Stimulated activated memory B cell treated with anti-CD40 and anti-IgM and Interleukin-4, amounts not matched to agents 10 μg/mL and 1 μg/mL and 100 μg/mL, for 72 hours (primary cell): ENCODE measurements at regions not wholly inside any gene's neighbourhood (a gene's known extent, or its start where the extent isn't known, plus 50 kb on each side); places are given as distances from the start of the nearest gene placed in this dataset.

ENCODE experiments used
- ATAC-seq: fragments of 150-1000 bp; cut with Tn5 transposase; 2 replicates; pipeline ENCODE4 v1.10.0; 2021
- H3K27ac Mint-ChIP-seq: one replicate; pipeline ENCODE4 v1.8.0; 2022; ENCODE audit warnings: mild to moderate bottlenecking, mixed read lengths
- H3K27me3 Mint-ChIP-seq: one replicate; pipeline ENCODE4 v1.8.0; 2022; ENCODE audit warnings: mixed read lengths
- H3K36me3 Mint-ChIP-seq: one replicate; pipeline ENCODE4 v1.8.0; 2022; ENCODE audit warnings: mixed read lengths
- H3K4me1 Mint-ChIP-seq: one replicate; pipeline ENCODE4 v1.8.0; 2022; ENCODE audit warnings: mixed read lengths
- H3K4me3 Mint-ChIP-seq: one replicate; pipeline ENCODE4 v1.8.0; 2022; ENCODE audit warnings: mild to moderate bottlenecking, moderate library complexity, mixed read lengths
- H3K9me3 Mint-ChIP-seq: one replicate; pipeline ENCODE4 v1.8.0; 2022; ENCODE audit warnings: mixed read lengths

DNA sequence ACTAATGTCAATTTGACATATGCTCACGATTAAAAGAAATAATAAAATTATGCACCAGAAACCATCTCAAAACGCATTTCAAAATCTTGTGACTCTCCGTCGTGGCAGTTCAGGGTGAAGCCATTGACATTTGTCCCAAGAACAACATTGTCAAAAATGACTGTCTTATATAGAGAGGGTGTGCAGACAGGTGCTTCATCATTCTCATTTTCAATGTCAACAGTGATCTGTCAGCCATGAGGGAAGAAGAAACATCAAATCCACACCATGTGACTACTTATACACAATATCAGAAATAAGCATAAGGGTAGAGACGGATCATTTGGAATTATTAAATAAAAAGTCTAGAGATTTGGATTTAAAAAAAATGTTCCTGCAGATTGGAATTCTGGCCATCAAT lies 65.1 kb upstream of the C3orf49 start:
- Mint-ChIP-seq H3K27me3 (no peaks in the 10 kb centered on the region), H3K4me3 (no peak overlapping the region), H3K4me1 (no peaks in the 10 kb centered on the region), H3K27ac (no peak overlapping the region), H3K36me3 (no peaks in the 10 kb centered on the region), H3K9me3 (no peaks in the 10 kb centered on the region)
- ATAC-seq: no peak

DNA sequence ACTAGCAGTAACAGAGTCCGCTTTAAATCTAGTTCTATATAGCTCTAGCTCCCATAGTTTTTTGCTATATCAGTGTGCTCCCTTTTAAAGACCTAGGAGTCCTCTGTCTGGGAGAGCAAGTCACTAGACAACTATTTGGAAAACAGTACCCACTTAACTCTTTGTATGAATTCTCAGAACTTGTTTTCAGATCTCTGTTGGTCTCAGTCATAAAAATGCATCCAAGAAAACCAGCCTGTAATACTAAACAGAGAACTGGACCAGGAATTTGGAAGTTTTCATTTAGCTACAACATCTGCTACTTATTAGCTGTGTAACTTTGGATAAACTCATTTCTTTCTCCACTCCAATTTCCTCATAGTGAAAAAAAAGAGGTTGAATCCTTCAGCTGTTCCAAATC lies 56.9 kb upstream of the C3orf49 start:
- no peak overlapping the region for H3K27ac Mint-ChIP-seq
- no peaks in the 10 kb centered on the region for H3K4me1 Mint-ChIP-seq
- no peak for ATAC-seq
- H3K4me3 Mint-ChIP-seq: no peak overlapping the region
- H3K9me3 Mint-ChIP-seq: peaks cover 6% of the 10 kb centered on the region
- H3K27me3 Mint-ChIP-seq: peaks cover 25% of the 10 kb centered on the region
- no peaks in the 10 kb centered on the region for H3K36me3 Mint-ChIP-seq

DNA sequence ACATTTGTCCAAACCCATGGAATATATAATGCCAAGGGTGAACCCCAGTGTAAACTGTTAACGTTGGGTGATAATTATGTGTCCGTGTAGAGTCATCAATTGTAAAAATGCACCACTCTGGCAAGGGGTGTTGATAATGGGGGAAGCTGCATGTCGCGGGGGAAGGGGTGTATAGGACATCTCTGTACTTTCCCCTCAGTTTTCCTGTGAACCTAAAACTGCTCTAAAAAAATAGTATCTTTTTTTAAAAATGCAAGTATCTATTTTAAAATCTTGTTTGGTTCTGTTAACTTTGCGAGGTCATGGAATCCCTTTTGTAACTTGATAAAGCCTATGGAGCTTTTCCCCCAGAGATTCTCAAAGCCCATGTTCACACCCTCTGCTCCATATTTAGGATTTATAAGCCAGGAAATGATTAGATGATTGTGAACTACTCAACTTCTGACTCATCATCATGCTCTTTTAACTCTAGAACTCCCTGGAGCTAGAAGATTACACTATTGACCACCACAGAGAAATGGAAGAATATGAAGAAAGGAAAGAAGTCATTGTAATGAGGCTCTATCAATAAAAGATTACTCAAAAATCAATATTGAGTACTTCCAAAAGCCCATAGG lies 56.1 kb upstream of the C3orf49 start:
- Mint-ChIP-seq H3K36me3 (no peaks in the 10 kb centered on the region), H3K4me1 (no peaks in the 10 kb centered on the region), H3K27ac (no peak overlapping the region), H3K27me3 (peaks cover 25% of the 10 kb centered on the region), H3K4me3 (no peak overlapping the region), H3K9me3 (peaks cover 6% of the 10 kb centered on the region)
- no peak for ATAC-seq

DNA sequence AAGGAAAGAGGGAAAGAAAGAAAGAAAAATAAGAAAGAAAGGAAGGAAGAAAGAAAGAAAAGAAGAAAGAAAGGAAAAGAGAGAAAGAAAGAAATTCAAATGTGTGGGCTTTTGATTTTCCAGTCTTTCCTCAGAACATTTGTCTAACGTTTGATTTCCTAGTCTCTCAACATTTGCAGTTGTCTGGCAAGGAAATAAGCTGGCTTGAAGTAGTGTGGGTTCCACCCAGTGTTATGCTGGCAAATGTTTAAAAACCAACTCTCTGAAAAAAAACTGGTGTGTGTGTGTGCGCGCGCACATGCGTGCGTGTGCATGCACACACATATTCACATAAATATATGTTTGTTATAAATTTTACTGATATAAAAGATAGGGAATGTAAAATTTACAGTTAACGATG lies 54.6 kb upstream of the C3orf49 start:
- Mint-ChIP-seq H3K4me3 (no peak overlapping the region), H3K27me3 (peaks cover 25% of the 10 kb centered on the region), H3K27ac (no peak overlapping the region), H3K9me3 (peaks cover 6% of the 10 kb centered on the region), H3K4me1 (no peaks in the 10 kb centered on the region), H3K36me3 (no peaks in the 10 kb centered on the region)
- ATAC-seq: no peak

DNA sequence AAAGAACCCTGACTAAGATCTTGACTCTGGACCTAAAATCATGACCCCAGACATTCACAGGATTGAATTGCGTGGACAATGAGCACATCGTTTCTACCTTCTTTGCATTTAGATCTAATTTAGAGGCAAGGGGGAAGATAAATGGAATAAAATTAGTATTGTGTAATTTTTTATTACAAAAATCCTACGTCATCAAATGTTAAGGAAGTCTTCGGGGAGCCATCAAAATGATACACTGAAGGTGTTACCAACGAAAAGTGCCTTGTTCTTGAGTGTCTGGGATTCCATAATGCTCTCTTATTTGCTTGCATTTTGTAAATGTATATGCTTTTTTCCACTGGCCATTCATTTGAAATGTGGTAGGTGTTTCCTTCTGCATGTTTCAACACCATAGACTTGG lies 52.8 kb upstream of the C3orf49 start:
- Mint-ChIP-seq H3K4me1 (no peaks in the 10 kb centered on the region), H3K36me3 (no peaks in the 10 kb centered on the region), H3K4me3 (no peak overlapping the region), H3K9me3 (peaks cover 6% of the 10 kb centered on the region), H3K27ac (no peak overlapping the region), H3K27me3 (peaks cover 25% of the 10 kb centered on the region)
- no peak for ATAC-seq

DNA sequence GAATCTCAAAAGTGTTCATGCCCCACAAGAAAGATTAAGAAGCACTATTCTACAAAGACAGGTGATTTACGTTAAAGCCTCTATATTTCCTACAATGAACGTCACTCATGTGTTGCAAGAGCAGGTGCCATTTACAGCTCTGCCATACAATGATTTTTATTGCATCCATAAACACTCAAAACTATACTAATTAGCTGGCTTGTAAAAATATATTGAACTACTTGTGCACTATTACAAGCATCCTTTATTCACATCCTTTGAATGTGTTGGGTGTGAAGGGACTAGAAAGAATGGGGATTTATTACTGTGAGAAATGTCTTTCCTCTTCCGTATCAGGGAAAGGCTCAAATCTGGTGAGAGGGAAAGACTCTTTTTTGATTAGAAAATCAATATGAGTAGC lies 50.7 kb upstream of the C3orf49 start:
- Mint-ChIP-seq H3K36me3 (no peaks in the 10 kb centered on the region), H3K9me3 (peaks cover 6% of the 10 kb centered on the region), H3K4me1 (no peaks in the 10 kb centered on the region), H3K27ac (no peak overlapping the region), H3K27me3 (peaks cover 12% of the 10 kb centered on the region), H3K4me3 (no peak overlapping the region)
- no peak for ATAC-seq

DNA sequence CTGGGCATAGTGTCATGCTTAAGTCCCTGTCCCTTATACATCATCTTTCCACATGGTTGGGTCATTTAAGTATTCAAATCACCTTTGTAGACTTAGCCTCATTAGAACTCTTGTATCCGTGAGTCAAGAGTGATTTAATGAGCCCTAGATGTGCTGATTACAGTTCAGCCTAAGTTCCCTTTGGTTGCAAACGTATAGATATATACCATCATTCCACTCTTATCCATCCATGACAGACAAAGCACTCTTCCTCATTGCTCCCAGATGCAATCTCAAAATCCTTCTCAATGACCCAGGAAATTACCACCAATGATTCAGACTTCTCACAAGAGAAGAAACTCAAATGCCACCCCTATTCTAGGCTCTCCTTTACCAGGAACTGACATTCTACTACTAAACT lies 50.2 kb upstream of the C3orf49 start:
- Mint-ChIP-seq H3K4me1 (no peaks in the 10 kb centered on the region), H3K27ac (no peak overlapping the region), H3K27me3 (peaks cover 7% of the 10 kb centered on the region), H3K4me3 (no peak overlapping the region), H3K36me3 (no peaks in the 10 kb centered on the region), H3K9me3 (peaks cover 4% of the 10 kb centered on the region)
- no peak for ATAC-seq
